ENCODE measurements at regions not wholly inside any gene's neighbourhood (a gene's known extent, or its start where the extent isn't known, plus 50 kb on each side); places are given as distances from the start of the nearest gene placed in this dataset.

- Histone ChIP-seq H4K20me1 (ENCODE audit: low read length) (no peaks in the 10 kb centered on the region), H3K9ac (ENCODE audit: low read length) (no peak overlapping the region), H3K4me1 (ENCODE audit: insufficient read depth, low read length) (no peaks in the 10 kb centered on the region), H3K9me3 (ENCODE audit: low read length) (no peaks in the 10 kb centered on the region), H3K36me3 (ENCODE audit: low read depth, low read length) (no peaks in the 10 kb centered on the region), H3K9me2 (replicated peaks; ENCODE audit: low read length) (no peaks in the 10 kb centered on the region), H2AFZ (ENCODE audit: low read length) (no peak overlapping the region), H3K4me3 (ENCODE audit: low read length) (no peak overlapping the region), H3K4me2 (ENCODE audit: low read length) (no peak overlapping the region), H3K27ac (ENCODE audit: low read length) (no peak overlapping the region), H3F3A (ENCODE audit: low read length, unreplicated experiment) (no peaks in the 10 kb centered on the region), H3K27me3 (ENCODE audit: low read length) (peaks cover 7% of the 10 kb centered on the region; the same call in 1 of the 2 replicates), H3K79me2 (ENCODE audit: low read length) (no peaks in the 10 kb centered on the region)
- POLR2A ChIA-PET (ENCODE audit: unreplicated experiment) = no interaction called here
- BruUV-seq (replicated peaks) = no TSS peak
- no peak for TF ChIP-seq EZH2 (IDR thresholded peaks at IDR 0.05; ENCODE audit: low read length, unreplicated experiment)
- TF ChIP-seq EZH2phosphoT487 (IDR thresholded peaks at IDR 0.05; ENCODE audit: borderline replicate concordance, low read length) = no peak
- no peak for TF ChIP-seq CTCF (conservative IDR thresholded peaks at IDR 0.05; ENCODE audit: low read depth, low read length)
- peak; percentile 34; the same call in 1 of the 2 replicates for ATAC-seq
- no peak for DNase-seq
- intact Hi-C loops (cut with micrococcal nuclease) = no loop called here
- CTCF ChIA-PET = interaction anchor here (0.7 kb wide), 1 partner anchor 72 kb away, joined by 3 read pairs; no protein-coding TSS in a partner anchor
These were observed 66.3 kb upstream of the PPP2R5A start for GRCh38 chr1:212218911-212219310.

- Histone ChIP-seq H2AFZ (ENCODE audit: low read length) (no peak overlapping the region), H3K36me3 (ENCODE audit: low read depth, low read length) (no peaks in the 10 kb centered on the region), H3K27ac (ENCODE audit: low read length) (no peak overlapping the region), H3K4me3 (ENCODE audit: low read length) (no peak overlapping the region), H3K4me2 (ENCODE audit: low read length) (no peak overlapping the region), H3F3A (ENCODE audit: low read length, unreplicated experiment) (no peaks in the 10 kb centered on the region), H3K9me2 (replicated peaks; ENCODE audit: low read length) (no peaks in the 10 kb centered on the region), H3K9ac (ENCODE audit: low read length) (no peak overlapping the region), H3K27me3 (ENCODE audit: low read length) (peaks cover 3% of the 10 kb centered on the region; the same call in 1 of the 2 replicates), H3K9me3 (ENCODE audit: low read length) (no peaks in the 10 kb centered on the region), H3K4me1 (ENCODE audit: insufficient read depth, low read length) (no peaks in the 10 kb centered on the region), H4K20me1 (ENCODE audit: low read length) (no peaks in the 10 kb centered on the region), H3K79me2 (ENCODE audit: low read length) (no peaks in the 10 kb centered on the region)
- no peak for DNase-seq
- POLR2A ChIA-PET (ENCODE audit: unreplicated experiment) = no interaction called here
- BruUV-seq (replicated peaks) = no TSS peak
- ATAC-seq = no peak
- TF ChIP-seq EZH2phosphoT487 (IDR thresholded peaks at IDR 0.05; ENCODE audit: borderline replicate concordance, low read length) (no peak), EZH2 (IDR thresholded peaks at IDR 0.05; ENCODE audit: low read length, unreplicated experiment) (no peak), CTCF (conservative IDR thresholded peaks at IDR 0.05; ENCODE audit: low read depth, low read length) (no peak)
- CTCF ChIA-PET = no interaction called here
- intact Hi-C loops (cut with micrococcal nuclease) = no loop called here
These were observed 65.3 kb upstream of the PPP2R5A start for GRCh38 chr1:212219679-212220463.

DNA sequence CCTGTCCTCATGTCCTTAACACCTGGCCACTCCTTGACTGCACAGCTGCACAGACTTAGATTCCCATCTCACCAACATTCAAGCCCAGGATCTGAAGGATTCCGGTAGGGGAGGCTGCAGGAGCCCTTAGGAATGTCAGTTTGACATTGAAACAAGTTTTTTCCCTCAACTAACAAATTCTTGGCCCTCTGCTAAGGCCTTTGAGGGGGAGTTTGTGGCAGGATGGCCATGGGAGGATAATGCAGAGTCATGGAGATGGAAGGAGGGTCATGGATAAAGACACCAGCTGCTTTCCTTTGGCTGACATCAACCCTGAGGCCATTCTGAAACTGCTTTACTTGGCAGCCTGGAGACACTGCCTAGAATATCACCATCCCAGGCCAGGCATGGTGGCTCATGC is 63.4 kb upstream of the PPP2R5A start:
- POLR2A ChIA-PET (ENCODE audit: unreplicated experiment) = no interaction called here
- no peaks in the 10 kb centered on the region for H3K9me2 ChIP-seq (replicated peaks; ENCODE audit: low read length)
- no peak overlapping the region for H3K9ac ChIP-seq (ENCODE audit: low read length)
- no peaks in the 10 kb centered on the region for H3K79me2 ChIP-seq (ENCODE audit: low read length)
- no peaks in the 10 kb centered on the region for H4K20me1 ChIP-seq (ENCODE audit: low read length)
- intact Hi-C loops (cut with micrococcal nuclease) = no loop called here
- CTCF ChIA-PET = no interaction called here
- BruUV-seq (replicated peaks) = no TSS peak
- no peak overlapping the region for H2AFZ ChIP-seq (ENCODE audit: low read length)
- no peak overlapping the region for H3K27ac ChIP-seq (ENCODE audit: low read length)
- ATAC-seq (no peak), DNase-seq (no peak)
- no peak overlapping the region for H3K4me3 ChIP-seq (ENCODE audit: low read length)
- no peaks in the 10 kb centered on the region for H3F3A ChIP-seq (ENCODE audit: low read length, unreplicated experiment)
- no peaks in the 10 kb centered on the region for H3K9me3 ChIP-seq (ENCODE audit: low read length)
- H3K36me3 ChIP-seq (ENCODE audit: low read depth, low read length) = no peaks in the 10 kb centered on the region
- no peak for TF ChIP-seq EZH2 (IDR thresholded peaks at IDR 0.05; ENCODE audit: low read length, unreplicated experiment)
- no peak for TF ChIP-seq CTCF (conservative IDR thresholded peaks at IDR 0.05; ENCODE audit: low read depth, low read length)
- TF ChIP-seq EZH2phosphoT487 (IDR thresholded peaks at IDR 0.05; ENCODE audit: borderline replicate concordance, low read length) = no peak
- H3K4me1 ChIP-seq (ENCODE audit: insufficient read depth, low read length) = no peaks in the 10 kb centered on the region
- H3K27me3 ChIP-seq (ENCODE audit: low read length) = no peaks in the 10 kb centered on the region
- H3K4me2 ChIP-seq (ENCODE audit: low read length) = no peak overlapping the region
